Keratinocyte (primary cell): ENCODE measurements at regions not wholly inside any gene's neighbourhood (a gene's known extent, or its start where the extent isn't known, plus 50 kb on each side); places are given as distances from the start of the nearest gene placed in this dataset.
"Not testable (repeated sequence)": the region's sequence is repeated elsewhere in the genome, so short reads cannot be mapped to it uniquely, and the experiment has no call there.

ENCODE experiments used
- DNase-seq: peaks from one replicate; pipeline ENCODE4 v3.0.0-alpha.2; 2011; ENCODE audit warnings: low read depth, missing footprints, low spot score
- FAIRE-seq: peaks from 2 replicates; lab custom pipeline; 2011; peaks lifted over from hg19 to GRCh38; lab: Jason Lieb, UNC
- H2AFZ ChIP-seq: 2 replicates; pipeline ENCODE4 v1.6.0; 2012; ENCODE audit warnings: low read length, control low read depth, inconsistent platforms; ENCODE audit not compliant: control insufficient read depth
- H3K27ac ChIP-seq: 2 replicates; pipeline ENCODE4 v1.5.1; 2011; ENCODE audit warnings: low read length; ENCODE audit not compliant: control insufficient read depth, insufficient read depth
- H3K27me3 ChIP-seq: 3 replicates; pipeline ENCODE4 v1.6.0; 2011; ENCODE audit warnings: low read length; ENCODE audit not compliant: control insufficient read depth, insufficient read depth; ENCODE audit errors: extremely low read depth
- H3K36me3 ChIP-seq, 2 experiments: 2 replicates in 1 of 2; 3 replicates in 1 of 2; pipeline ENCODE4 v1.5.1; 2011; ENCODE audit warnings: low read length in 2 of 2, mild to moderate bottlenecking in 1 of 2; ENCODE audit not compliant: control insufficient read depth in 2 of 2, insufficient read depth in 2 of 2; ENCODE audit errors: extremely low read depth in 1 of 2
- H3K4me1 ChIP-seq: 3 replicates; pipeline ENCODE4 v1.5.1; 2011; ENCODE audit warnings: low read length; ENCODE audit not compliant: control insufficient read depth, insufficient read depth; ENCODE audit errors: extremely low read depth
- H3K4me2 ChIP-seq: 3 replicates; pipeline ENCODE4 v1.6.0; 2011; ENCODE audit warnings: low read depth, low read length; ENCODE audit not compliant: control insufficient read depth, insufficient read depth; ENCODE audit errors: extremely low read depth
- H3K4me3 ChIP-seq, 3 experiments: fragments of 200-600 bp in 1 of 3; sonication (generic) in 1 of 3; 2 replicates in 2 of 3; 3 replicates in 1 of 3; pipeline ENCODE4 v1.5.1; 2011 to 2016; ENCODE audit warnings: low read length in 3 of 3, mild to moderate bottlenecking in 3 of 3, control low read depth in 2 of 3, inconsistent platforms in 1 of 3, low read depth in 1 of 3, mixed read lengths in 1 of 3, mixed run types in 1 of 3, moderate library complexity in 1 of 3; ENCODE audit not compliant: control insufficient read depth in 2 of 3, insufficient read depth in 2 of 3; ENCODE audit errors: extremely low read depth in 1 of 3
- H3K79me2 ChIP-seq: 2 replicates; pipeline ENCODE4 v1.6.0; 2012; ENCODE audit warnings: low read length; ENCODE audit not compliant: control insufficient read depth, insufficient read depth
- H3K9ac ChIP-seq: 3 replicates; pipeline ENCODE4 v1.6.0; 2011; ENCODE audit warnings: low read length; ENCODE audit not compliant: control insufficient read depth, insufficient read depth; ENCODE audit errors: extremely low read depth
- H3K9me1 ChIP-seq: 3 replicates; pipeline ENCODE4 v1.6.0; 2011; ENCODE audit warnings: low read length; ENCODE audit not compliant: control insufficient read depth, insufficient read depth; ENCODE audit errors: extremely low read depth
- H3K9me3 ChIP-seq: 2 replicates; pipeline ENCODE4 v1.5.1; 2012; ENCODE audit warnings: low read depth, low read length; ENCODE audit not compliant: control insufficient read depth
- H4K20me1 ChIP-seq: 3 replicates; pipeline ENCODE4 v1.6.0; 2011; ENCODE audit warnings: low read length; ENCODE audit not compliant: control insufficient read depth, insufficient read depth; ENCODE audit errors: extremely low read depth
- CTCF ChIP-seq, 3 experiments: IDR thresholded peaks in 1 of 3; conservative IDR thresholded peaks in 1 of 3; optimal IDR thresholded peaks in 1 of 3; 2 replicates in 2 of 3; 3 replicates in 1 of 3; pipeline versions ENCODE3 to v1.5.1; 2011; ENCODE audit warnings: low read length in 3 of 3, mild to moderate bottlenecking in 3 of 3, moderate library complexity in 2 of 3, control low read depth in 1 of 3, inconsistent platforms in 1 of 3; ENCODE audit not compliant: insufficient read depth in 2 of 3; ENCODE audit errors: extremely low read depth in 1 of 3
- EZH2 ChIP-seq: IDR thresholded peaks from one replicate; pipeline ENCODE4 v1.6.1; 2012; ENCODE audit warnings: inconsistent platforms, mild to moderate bottlenecking, low read length, moderate library complexity
- dilution Hi-C: fragments of 300-500 bp; cut with MboI; formaldehyde crosslinking; loops from one replicate; pipeline ENCODE4 v1.7.0; 2020; ENCODE audit warnings: low sequenced_read_pairs; ENCODE audit not compliant: extremely low pct_ligation_motif_present

DNA sequence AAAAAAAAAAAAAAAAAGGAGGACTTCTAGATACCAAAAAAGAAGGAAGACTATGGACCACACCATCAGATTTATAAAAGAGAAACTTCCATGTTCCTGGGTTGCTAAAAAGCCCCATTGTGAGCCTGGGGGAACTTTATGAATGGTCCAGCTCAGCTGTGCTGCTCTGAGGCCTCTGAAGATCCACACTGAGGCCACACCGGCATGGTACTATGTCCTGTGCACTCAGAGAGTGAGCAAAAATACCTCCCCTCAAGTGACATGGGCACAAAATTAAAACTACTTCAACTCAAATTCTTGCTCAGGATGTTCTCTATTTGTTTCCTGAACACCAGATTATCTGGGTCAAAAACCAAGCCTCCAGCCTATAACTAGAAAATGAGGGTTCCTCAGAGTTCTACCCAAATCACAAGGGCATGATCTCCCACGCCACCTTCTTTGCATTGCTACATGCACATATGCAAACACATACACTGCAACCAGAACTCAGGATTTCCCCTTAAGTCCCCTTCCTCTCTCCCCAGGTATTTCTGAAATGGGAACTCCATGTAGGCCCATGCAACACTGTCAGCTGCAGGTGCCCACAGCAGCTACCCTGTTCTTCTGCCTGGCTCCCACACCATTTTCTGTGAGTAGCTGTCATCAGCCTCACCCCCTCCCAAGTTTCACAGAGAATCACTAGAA is 94.4 kb downstream of the SH3GLB1 start:
- H3K4me3 ChIP-seq = no peak overlapping the region
- no peaks in the 10 kb centered on the region for H3K9me3 ChIP-seq
- H3K79me2 ChIP-seq = no peaks in the 10 kb centered on the region
- FAIRE-seq (no peak), DNase-seq (no peak)
- no peak overlapping the region for H2AFZ ChIP-seq
- H3K36me3 ChIP-seq = no peaks in the 10 kb centered on the region
- no peaks in the 10 kb centered on the region for H3K27me3 ChIP-seq
- no peak overlapping the region for H3K9ac ChIP-seq
- H3K4me1 ChIP-seq = no peaks in the 10 kb centered on the region
- H3K27ac ChIP-seq = no peak overlapping the region
- H4K20me1 ChIP-seq = no peaks in the 10 kb centered on the region
- H3K4me2 ChIP-seq = no peak overlapping the region
- TF ChIP-seq CTCF (optimal IDR thresholded peaks at IDR 0.05 in 1 of 3, IDR thresholded peaks at IDR 0.05 in 1 of 3, conservative IDR thresholded peaks at IDR 0.05 in 1 of 3; ENCODE audit: extremely low read depth in 1 of 3, insufficient read depth in 2 of 3, low read length in 3 of 3) (no peak), EZH2 (no peak)
- dilution Hi-C loops = no loop called here
- no peaks in the 10 kb centered on the region for H3K9me1 ChIP-seq

GRCh38 chr1:86803641-86804040 is 99.3 kb downstream of the SH3GLB1 start:
- H2AFZ ChIP-seq, H3K4me1 ChIP-seq, H3K4me2 ChIP-seq, H3K27me3 ChIP-seq, H3K79me2 ChIP-seq, H4K20me1 ChIP-seq, H3K4me3 ChIP-seq, H3K9ac ChIP-seq, H3K27ac ChIP-seq, H3K36me3 ChIP-seq, H3K9me3 ChIP-seq, H3K9me1 ChIP-seq, dilution Hi-C loops, DNase-seq, FAIRE-seq: not testable (repeated sequence)

DNA sequence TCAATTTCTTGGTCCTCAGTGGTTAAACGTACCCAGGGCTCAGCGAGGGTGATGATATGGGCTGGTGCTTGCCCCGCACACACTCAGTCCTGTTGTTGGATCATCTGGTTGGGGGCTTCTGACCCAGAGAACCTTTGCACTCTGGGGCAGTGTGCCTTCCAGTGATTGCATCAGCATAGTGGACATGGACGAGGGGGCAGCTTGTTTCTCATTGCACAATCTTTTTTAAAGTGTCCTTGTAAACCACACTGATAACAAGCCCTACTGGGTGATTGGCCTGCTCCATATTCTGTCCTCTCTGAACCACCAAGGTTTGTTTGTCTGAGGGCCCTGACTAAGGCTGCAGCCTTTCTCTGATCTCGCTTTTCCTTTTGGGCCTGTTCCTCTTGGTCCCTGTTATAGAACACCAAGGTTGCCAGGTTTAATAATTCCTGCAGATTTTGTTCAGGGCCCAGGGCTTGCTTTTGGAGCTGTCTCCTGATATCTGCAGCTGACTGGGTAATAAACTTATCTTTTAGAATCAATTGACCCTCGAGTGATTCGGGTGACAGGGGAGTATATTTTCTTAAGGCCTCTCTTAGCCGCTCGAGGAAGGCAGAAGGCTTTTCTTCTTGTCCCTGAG is 101.6 kb downstream of the SH3GLB1 start:
- DNase-seq, H3K9me1 ChIP-seq, dilution Hi-C loops, H3K4me1 ChIP-seq, H3K36me3 ChIP-seq, H3K27me3 ChIP-seq, H3K79me2 ChIP-seq, H4K20me1 ChIP-seq, H3K4me2 ChIP-seq, FAIRE-seq, H3K27ac ChIP-seq, H3K9ac ChIP-seq, H3K9me3 ChIP-seq, H2AFZ ChIP-seq, H3K4me3 ChIP-seq: not testable (repeated sequence)
